ENCODE measurements at regions not wholly inside any gene's neighbourhood (a gene's known extent, or its start where the extent isn't known, plus 50 kb on each side); places are given as distances from the start of the nearest gene placed in this dataset.

DNA sequence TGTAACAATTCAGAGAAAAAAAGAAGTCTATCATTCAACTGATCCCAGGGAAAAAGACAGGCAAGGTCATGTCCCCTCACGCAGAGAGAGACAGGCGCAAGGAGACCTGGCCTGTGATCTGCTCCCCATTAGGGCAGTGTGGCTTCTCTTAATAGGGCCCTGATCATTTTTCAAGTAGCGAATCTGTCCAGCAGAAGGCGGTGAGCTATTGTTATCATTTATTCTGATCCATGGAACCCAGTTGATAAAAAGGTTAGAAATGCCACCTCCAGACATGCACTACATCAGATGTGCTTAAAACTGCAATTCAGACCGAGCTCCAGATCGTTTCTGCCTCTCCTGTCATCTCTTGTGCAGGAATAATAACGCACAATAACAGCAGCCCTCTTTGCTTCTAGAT lies 1025.6 kb upstream of the PIK3C3 start:
- DNase-seq: no peak

DNA sequence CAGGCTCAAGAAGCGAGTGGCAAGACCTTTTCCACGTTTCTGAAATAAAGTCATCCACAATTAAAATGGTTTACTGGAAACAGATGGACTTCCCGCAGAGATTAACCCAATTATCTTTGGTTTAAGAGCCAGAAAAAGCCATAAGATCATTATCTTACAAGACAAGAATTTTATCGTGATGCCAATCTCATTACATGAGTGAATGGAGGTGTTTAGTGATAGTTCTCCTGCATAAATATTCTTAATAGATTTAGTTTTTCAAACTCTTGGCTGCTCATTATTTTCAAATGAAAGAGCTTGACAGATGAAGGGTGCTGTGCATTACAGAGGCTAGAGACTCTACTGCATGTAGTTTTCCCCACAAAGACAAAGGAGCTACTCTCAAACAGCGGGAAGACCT lies 1028.4 kb upstream of the PIK3C3 start:
- no peak for DNase-seq

DNA sequence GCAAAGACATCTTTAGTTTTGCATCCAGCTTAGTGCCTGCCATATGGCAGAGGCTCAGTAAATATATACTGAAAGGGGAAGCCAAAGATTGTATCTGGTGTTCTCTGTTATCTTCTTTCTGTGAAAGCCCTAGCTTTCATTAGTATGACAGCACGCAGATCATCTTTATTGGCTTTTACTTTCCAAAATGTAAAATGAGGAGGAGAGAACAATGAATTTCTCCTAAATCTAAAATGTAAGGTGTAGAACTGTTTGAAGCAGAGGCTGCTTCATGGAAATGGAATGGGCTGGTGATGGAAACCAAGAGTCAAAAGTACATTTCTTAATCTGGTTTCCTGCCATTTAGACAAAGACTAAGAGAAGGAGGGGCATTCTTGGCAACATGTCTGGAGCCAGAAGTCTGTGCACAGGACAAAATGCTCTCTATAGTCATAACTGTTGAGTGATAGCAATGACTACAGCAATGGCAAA lies 1029.9 kb upstream of the PIK3C3 start:
- DNase-seq: no peak

DNA sequence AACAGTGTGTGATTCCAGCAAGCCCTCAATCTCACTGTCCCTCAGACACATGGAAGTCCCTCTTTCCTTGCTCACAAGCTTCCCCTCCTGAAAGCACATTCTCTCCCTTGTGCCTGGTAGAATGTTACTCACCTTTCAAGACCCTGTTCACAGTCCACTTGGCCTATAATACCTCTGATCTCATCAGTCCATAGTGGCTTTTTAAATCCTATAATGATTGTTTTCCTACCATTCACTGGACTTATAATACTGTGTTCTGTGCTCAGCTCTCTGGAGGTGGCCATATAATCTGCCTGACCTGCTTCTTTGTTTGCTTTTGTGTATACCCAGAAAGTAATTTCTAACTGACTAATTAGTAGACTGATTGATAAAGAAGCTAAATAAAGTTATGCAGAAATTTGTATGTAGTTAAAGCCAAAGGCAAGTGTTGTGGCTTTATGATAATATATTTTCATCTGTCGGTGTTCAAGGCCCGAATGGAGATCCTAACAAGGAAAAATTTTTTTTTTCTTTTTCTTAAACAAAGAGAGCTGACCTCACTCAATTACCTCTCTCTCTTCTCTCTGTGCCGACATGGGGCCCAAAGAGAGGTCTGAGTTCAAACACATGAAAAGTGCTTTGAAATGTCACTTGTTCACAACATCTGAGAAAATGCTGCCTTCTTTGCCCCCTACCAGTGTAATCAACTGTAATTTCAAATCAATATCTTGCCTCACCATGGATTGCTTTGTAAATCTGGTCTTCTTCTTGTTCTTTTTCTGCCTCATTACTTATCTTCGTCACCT lies 1033.0 kb upstream of the PIK3C3 start:
- DNase-seq: no peak

DNA sequence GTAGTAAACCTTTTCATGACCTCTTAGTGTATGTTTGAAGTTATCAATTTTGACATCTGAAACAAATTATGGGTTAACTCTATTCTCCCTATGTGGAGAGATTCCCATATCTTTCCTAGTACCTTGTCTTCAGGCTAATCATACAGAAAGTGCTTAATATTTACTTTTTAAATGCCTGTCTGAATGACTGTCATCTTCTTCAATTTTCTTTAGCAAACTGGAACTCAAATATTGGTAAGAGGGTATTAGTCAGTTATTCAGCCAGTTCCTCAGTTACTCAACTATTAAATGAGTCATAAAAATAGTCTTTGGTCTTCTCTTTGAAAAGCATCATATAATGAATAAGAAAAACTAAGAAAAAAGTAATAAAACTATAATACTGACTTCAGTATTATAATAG lies 1038.0 kb upstream of the PIK3C3 start:
- no peak for DNase-seq

DNA sequence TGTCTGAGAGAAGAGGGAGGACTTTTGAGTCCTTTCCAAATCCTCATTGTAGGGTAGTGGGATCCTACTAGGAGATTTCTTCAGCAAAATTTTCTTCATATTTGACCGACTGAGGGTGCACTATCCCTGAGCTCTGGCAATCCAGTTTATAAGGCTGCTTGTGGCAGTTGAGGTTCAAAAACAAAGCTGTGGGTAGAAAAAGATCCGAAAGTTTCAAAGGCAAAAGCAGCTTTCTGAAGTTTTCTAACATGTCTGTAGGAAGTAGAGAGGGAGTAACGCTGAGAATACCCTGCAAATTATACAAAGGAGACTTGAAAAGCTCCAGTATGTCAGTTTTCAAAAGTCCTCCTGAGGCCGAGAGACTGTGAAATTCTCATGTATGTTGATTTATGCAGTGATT lies 1039.3 kb upstream of the PIK3C3 start:
- DNase-seq: no peak

DNA sequence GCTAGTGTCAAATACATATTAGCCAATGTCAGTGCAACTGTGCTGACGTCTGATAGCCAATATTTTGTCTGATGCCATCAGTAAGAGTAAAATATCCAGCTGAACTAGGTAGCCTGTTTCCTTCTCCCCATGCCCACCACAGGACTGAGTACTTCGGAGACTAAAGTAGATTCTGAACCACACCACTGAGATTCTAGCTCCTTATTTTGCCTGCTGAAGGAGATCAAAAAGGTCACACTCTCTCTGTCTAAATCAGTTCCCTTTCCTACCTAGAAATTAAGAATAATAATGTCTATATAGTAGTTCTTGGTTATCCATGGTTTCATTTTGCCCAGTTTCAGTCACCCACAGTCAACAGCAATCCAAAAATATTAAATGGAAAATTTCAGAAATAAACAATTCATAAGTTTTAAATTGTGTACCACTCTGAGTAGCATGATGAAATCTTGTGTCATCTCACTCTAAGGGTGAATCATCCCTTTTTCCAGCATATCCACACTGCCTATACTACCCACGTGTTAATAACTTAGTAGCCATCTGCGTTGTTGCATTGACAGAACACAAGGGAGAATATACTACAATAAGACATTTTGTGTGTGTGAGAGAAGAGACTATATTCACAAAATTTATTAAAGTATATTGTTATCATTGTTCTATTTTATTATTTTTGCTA lies 1043.3 kb upstream of the PIK3C3 start:
- DNase-seq: no peak

DNA sequence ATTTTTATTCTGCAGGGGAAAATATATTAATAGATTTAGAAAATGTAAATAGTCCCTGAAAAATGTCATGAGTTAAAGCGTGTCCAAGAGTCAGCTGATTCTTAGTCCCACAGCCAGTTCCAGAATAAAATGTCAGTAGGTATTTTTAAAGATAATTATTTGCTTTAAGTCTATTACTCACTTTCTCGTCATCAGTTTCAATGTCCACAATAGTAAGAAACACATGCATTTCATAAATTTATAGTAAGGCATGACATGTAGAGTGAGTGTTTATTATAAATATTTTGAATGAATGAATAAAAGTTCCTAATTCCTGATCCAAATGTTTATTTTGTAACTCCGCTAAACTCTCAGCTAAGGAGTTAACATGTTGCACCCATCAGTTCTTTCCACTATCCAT lies 1044.0 kb upstream of the PIK3C3 start:
- DNase-seq: no peak

DNA sequence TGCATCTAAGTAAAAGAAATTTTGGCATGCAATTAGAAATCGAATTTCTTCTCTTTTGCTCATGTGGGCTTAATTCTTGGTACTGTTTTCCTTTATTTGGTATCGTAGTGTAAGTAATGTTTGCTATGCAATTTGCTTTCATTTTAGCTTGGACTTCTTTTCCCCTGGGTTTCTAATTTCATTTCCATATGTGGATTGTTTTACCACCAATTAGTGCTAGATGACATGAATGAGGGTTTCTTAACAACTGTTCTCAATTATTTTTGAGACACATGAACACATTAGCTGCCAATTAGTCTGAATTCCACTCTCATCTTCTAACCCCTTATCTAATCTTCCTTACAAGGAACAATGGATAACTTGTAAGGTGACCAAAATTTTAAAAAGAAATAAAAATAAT lies 1047.2 kb upstream of the PIK3C3 start:
- DNase-seq: no peak

DNA sequence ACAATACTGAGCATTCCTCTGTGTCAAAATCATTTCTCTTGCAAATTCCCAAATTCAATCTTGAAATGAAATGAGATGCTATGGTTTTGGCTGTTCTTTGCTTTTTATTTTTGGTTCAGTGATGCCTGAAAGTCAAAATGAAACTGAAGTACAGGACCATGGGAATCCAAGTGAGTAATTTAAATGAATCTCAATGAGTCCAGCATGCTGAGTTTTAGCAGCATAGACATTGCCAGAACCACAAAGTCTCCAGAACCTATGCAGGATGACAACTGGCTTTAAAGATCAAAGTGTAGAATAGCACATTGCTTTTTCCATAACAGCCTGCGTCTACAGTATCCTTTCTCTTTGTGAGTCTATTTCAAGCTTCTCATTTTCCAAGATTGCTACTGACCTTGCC lies 1050.7 kb upstream of the PIK3C3 start:
- DNase-seq: no peak

DNA sequence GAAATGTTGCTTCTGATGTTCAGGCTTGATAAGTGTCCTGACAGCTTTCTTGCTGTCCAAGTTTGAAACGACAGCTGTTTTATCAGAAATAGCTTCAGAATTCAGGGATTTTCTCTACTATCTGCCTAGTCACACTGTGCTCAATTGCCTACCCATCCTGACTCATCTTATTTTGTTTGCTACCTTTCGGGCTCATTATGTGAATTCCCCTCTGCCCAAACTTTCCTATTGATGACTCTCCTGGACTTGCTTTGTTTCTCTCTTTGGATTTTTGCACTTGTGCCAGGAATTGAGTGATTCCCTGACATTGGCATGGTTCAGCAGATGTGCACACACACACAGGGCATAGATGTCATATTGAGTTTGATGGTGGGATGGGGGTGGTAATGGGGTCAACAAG lies 1052.6 kb upstream of the PIK3C3 start:
- no peak for DNase-seq

DNA sequence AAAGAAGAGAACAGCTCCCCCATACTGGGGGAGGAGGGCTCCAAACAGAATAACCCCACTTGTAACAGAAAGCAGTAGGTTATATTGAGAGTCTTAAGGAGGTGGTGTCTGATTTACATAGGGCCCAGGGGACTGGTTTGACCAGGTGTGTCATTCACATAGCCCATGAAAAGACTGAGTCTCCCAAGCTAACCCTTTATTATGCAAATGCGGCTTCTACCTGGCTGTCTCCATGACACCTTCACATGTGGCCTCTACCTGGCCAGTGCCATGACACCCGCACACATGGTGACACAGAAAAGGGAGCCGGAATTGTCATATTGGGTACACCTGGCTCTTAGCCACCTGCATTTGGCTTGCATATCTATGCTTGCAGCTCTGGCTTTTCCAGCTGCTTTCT lies 1057.2 kb upstream of the PIK3C3 start:
- no peak for DNase-seq

DNA sequence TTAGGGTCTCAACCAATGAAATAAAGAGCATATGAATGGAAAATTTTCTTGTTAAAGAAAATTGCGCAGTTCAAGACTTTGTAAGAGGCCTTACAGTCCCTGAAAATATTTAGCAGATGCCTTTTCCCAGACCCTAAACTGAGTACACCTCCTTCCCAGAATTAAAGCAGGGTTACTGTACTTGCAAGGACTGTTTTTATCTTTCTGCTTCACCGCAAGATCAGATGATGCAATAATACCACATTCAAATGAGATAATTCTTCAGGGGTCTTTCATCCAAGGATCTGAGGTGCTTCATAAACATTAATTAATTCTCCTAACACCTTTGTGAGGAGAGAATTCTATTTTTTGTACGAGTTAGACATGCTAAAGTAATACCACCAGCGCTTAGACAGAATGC lies 1071.8 kb upstream of the PIK3C3 start:
- DNase-seq: no peak

DNA sequence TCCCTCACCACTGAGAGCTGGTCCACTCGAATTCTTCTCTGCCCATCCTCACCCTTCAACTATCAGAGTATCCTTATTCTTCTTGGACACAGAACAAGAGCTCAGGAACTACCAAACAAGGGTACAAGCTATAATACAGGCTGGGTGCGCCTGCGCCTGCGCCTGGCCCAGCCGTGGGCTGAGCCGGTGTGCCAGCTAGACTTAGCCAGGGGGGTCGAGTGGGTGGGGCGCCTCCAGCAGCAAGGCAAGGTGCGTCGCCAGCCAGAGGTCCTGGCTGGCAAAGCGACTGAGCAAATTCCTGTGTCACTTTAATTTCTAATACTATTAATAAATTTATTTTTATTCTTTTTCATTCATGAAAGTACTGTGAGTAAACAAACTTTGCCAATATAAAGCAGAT lies 1072.6 kb upstream of the PIK3C3 start:
- no peak for DNase-seq

DNA sequence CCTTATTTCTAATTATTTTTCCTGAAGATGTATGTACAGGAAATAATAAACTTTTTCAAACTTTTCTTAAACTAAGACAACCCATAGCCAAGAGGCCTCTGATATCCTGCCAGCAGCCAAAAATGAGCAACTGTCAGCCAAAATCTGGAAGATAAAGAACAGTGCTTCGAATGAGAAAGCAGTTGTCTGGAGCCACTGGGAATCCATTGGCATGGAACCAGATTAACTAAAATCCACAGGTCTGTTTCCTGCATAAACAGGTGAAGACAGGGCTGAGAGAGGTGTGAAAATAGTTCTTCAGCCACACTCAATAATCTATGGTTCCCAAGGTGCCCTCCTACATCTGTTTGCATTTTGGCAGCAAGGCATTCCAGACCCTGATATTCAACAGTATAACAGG lies 1076.7 kb upstream of the PIK3C3 start:
- no peak for DNase-seq

DNA sequence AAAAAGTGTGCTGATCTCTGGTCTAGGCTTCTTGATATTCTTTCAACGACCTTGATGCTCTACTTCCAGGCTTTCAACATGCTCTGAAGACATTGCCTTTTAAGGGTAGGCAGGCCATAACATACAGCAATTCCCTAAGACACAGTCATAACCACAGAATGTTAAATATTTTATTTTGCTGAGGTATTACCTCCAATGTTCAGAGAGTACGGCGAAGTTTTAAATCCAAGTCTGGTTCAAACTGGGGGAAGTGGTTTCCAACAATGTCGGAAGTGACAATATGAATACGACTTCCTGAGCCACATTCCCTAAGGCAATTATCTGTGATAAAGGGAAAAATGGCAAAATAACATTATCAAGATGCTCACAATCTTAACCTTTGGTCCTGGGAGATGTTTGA lies 1077.9 kb upstream of the PIK3C3 start:
- no peak for DNase-seq

DNA sequence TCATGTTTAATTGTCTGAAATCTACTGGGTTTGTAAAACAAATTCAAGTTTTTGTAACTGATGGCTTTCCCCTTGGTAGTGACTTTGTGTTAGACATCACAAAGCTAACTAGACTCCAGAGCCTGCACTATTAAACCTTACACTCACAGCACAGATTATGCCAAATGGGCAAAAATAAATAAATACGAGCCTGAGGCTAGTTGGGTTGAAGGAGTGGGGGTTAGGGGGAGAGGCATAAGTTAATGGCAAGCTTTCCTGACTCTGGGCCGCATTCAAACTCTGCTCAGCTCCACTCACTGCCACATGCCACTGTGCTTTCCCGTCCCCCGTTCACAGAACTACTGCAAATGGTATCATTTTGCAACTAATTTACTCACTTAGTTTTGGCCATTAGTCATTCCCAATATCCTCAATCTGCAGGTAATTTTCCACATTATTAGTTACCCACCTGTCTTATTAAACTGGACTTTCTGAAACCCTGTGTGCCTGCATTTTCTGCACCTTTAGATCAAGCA lies 1079.9 kb upstream of the PIK3C3 start:
- no peak for DNase-seq

DNA sequence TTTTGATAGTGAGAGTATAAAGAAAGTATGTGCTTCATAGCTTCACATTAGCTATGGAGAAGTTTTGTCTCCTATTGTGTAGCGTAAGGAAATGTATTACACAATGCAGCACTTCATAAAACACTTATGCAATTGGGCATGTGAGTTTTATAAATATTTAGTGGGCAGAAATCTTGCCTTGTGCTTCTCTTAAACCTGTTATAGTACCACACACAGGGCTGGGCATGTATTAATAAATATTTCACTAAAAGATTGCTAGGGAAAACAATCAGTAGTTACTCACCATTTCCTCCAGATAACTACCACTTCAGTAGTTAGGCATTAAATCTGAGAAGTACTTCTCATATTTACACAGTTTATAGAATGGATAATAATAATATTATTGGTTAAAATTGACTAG lies 1080.8 kb upstream of the PIK3C3 start:
- no peak for DNase-seq

DNA sequence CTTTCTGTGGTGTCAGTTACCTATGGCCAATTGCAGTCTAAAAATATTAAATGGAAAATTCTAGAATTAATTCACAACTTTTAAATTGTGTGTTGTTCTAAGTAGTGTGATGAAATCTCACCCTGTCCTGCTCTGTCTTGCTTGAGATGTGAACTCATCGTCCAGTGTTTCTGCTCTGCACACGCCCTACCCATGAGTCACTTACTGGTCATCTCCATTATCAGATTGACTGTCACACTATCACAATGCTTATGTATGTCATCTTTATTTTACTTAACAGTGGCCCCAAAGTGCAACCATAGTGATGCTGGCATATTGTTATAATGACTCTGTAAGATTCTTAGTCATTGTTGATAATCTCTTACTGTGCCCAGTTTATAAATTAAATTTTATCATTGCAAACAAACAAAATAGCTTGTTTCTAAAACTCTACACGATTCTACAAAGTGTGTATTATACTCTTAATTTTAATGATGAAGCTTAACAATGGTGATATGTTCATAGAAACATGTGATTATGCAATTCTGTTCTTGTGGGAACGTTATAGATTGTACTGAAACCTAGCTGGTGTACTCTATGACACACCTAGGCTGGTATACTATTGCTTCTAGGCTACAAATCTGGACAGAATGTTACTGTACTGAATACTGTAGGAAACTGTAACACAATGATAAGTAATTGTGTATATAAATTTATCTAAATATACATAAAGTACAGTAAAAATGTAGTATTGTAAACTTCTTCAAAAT lies 1086.8 kb upstream of the PIK3C3 start:
- DNase-seq: no peak

DNA sequence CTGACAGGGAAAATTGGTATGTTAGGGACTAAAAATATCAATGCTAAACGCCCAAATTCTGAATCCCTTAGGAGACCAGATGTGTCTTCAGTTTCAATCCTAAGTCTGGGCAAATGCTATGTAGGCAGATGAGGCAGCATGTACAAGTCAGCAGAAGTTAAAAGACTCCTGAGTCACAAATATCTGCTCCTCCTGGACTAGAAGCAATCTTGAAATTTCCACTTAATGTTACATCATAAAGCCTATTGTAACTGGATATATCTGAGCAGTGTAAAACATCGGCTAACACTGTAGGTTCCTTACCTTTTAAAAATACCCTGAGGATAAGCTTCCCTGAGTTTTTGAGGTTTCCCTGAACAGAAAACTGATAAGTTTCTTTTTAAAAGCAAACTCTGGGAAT lies 1087.6 kb upstream of the PIK3C3 start:
- DNase-seq: no peak

DNA sequence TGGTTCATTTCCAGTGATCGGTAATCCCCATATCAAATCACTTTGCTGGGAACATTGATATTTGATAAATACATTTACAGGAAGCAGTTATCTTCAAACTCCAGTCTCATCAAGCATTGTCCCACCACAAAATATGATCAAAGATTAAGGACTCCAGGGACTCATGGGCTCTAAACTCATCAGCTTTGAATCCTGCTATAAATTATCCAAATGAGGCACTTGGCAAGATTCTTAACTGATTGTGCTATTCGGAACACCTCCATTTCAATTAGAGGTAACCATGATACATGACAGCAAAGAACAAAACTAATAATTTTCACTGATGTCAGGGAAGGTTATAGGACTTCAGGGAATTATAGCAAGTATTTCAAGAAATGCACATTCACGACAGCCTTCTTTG lies 1088.1 kb upstream of the PIK3C3 start:
- no peak for DNase-seq

DNA sequence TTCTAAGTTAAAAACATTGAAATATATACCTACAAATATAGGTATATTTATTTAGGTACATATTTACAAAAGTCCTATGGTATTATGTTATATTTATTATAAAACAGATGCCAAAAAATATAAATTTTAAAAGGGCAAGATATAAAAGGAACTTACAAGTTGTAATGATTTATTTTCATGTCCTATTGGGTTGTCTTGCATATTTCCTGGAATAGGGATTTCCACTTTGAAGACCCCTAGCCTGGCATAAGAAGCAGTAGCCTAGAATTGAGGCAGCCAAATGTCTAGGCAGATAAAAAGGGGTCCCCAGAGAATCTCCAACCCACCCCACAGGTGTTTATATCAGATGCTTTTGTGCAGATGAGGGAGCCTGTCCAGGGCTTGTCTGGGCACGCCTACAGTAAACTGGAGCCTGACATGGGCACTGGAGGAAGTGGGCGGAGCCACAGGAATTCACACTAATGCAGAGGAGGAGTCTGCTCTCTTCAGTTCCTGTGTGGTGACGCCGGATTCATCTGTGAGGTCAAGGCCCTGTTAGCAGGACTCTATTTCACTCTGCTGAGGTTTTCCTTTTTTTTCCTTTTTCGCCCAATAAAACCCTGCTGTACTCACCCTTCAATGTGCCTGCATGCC lies 1088.9 kb upstream of the PIK3C3 start:
- no peak for DNase-seq

DNA sequence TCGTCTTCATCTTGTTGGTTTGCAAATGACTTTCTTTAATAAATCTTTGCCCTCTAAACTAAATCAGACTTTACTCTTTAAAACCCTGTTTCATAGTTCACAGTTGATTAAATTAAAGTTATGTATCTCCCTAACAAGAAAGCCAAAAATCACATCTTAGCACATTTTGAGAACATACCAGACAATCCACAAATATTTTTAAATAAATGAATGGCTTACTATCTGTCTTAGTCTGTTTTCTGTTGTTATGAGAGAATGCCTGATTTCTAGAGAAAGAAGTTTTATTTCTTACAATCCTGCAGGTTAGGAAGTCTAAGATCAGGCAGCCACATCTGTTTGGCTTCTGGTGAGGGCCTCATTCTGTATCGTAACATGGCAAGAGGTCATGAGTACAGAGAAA lies 1090.2 kb upstream of the PIK3C3 start:
- DNase-seq: no peak
